ENCODE measurements at regions not wholly inside any gene's neighbourhood (a gene's known extent, or its start where the extent isn't known, plus 50 kb on each side); places are given as distances from the start of the nearest gene placed in this dataset.

GRCh38 chr1:10868599-10868965, 72.1 kb upstream of the CASZ1 start:
- TF ChIP-seq MAX (IDR thresholded peaks at IDR 0.05; ENCODE audit: low read depth, low read length) (no peak), MYC (IDR thresholded peaks at IDR 0.05; ENCODE audit: low read depth, low read length) (no peak), POLR2A (IDR thresholded peaks at IDR 0.05; ENCODE audit: extremely low read depth, insufficient read length) (no peak), CTCF (IDR thresholded peaks at IDR 0.05; ENCODE audit: low read depth, low read length) (no peak)
- no peak for DNase-seq (ENCODE audit: low read depth)

GRCh38 chr1:10869933-10870332, 73.5 kb upstream of the CASZ1 start:
- H3K4me3 ChIP-seq (ENCODE audit: low read depth, low read length): no peak overlapping the region
- TF ChIP-seq MAX (IDR thresholded peaks at IDR 0.05; ENCODE audit: low read depth, low read length) (no peak), CTCF (IDR thresholded peaks at IDR 0.05; ENCODE audit: low read depth, low read length) (no peak), POLR2A (IDR thresholded peaks at IDR 0.05; ENCODE audit: extremely low read depth, insufficient read length) (no peak), MYC (IDR thresholded peaks at IDR 0.05; ENCODE audit: low read depth, low read length) (no peak)
- no peak for DNase-seq (ENCODE audit: low read depth)

More at GRCh38 chr1:10868599-10868965, 72.1 kb upstream of the CASZ1 start:
- no peak overlapping the region for H3K4me3 ChIP-seq (ENCODE audit: low read depth, low read length)

GRCh38 chr1:10870493-10871096, 74.1 kb upstream of the CASZ1 start:
- no peak for DNase-seq (ENCODE audit: low read depth)
- no peak overlapping the region for H3K4me3 ChIP-seq (ENCODE audit: low read depth, low read length)
- TF ChIP-seq MAX (IDR thresholded peaks at IDR 0.05; ENCODE audit: low read depth, low read length) (no peak), POLR2A (IDR thresholded peaks at IDR 0.05; ENCODE audit: extremely low read depth, insufficient read length) (no peak), MYC (IDR thresholded peaks at IDR 0.05; ENCODE audit: low read depth, low read length) (no peak), CTCF (IDR thresholded peaks at IDR 0.05; ENCODE audit: low read depth, low read length) (no peak)

- DNase-seq (ENCODE audit: low read depth): peak; percentile 38
- H3K4me3 ChIP-seq (ENCODE audit: low read depth, low read length): no peak overlapping the region
- no peak for TF ChIP-seq MYC (IDR thresholded peaks at IDR 0.05; ENCODE audit: low read depth, low read length)
- TF ChIP-seq POLR2A (IDR thresholded peaks at IDR 0.05; ENCODE audit: extremely low read depth, insufficient read length): no peak
- TF ChIP-seq CTCF (IDR thresholded peaks at IDR 0.05; ENCODE audit: low read depth, low read length): no peak
- no peak for TF ChIP-seq MAX (IDR thresholded peaks at IDR 0.05; ENCODE audit: low read depth, low read length)
Measured at GRCh38 chr1:10873189-10873588, 76.7 kb upstream of the CASZ1 start.

GRCh38 chr1:10874351-10874750, 77.9 kb upstream of the CASZ1 start:
- TF ChIP-seq CTCF (IDR thresholded peaks at IDR 0.05; ENCODE audit: low read depth, low read length) (no peak), MAX (IDR thresholded peaks at IDR 0.05; ENCODE audit: low read depth, low read length) (no peak), MYC (IDR thresholded peaks at IDR 0.05; ENCODE audit: low read depth, low read length) (no peak), POLR2A (IDR thresholded peaks at IDR 0.05; ENCODE audit: extremely low read depth, insufficient read length) (no peak)
- H3K4me3 ChIP-seq (ENCODE audit: low read depth, low read length): no peak overlapping the region
- no peak for DNase-seq (ENCODE audit: low read depth)

Measured in NB4 (cell line).